ENCODE measurements at regions not wholly inside any gene's neighbourhood (a gene's known extent, or its start where the extent isn't known, plus 50 kb on each side); places are given as distances from the start of the nearest gene placed in this dataset.

GRCh38 chr2:8456151-8457091 lies 225.4 kb upstream of the ID2 start:
- TF ChIP-seq CTCF (IDR thresholded peaks at IDR 0.05) (no peak), POLR2A (IDR thresholded peaks at IDR 0.05) (no peak)

Data from heart left ventricle (tissue), 13 donors.